ENCODE measurements at regions not wholly inside any gene's neighbourhood (a gene's known extent, or its start where the extent isn't known, plus 50 kb on each side); places are given as distances from the start of the nearest gene placed in this dataset.

DNA sequence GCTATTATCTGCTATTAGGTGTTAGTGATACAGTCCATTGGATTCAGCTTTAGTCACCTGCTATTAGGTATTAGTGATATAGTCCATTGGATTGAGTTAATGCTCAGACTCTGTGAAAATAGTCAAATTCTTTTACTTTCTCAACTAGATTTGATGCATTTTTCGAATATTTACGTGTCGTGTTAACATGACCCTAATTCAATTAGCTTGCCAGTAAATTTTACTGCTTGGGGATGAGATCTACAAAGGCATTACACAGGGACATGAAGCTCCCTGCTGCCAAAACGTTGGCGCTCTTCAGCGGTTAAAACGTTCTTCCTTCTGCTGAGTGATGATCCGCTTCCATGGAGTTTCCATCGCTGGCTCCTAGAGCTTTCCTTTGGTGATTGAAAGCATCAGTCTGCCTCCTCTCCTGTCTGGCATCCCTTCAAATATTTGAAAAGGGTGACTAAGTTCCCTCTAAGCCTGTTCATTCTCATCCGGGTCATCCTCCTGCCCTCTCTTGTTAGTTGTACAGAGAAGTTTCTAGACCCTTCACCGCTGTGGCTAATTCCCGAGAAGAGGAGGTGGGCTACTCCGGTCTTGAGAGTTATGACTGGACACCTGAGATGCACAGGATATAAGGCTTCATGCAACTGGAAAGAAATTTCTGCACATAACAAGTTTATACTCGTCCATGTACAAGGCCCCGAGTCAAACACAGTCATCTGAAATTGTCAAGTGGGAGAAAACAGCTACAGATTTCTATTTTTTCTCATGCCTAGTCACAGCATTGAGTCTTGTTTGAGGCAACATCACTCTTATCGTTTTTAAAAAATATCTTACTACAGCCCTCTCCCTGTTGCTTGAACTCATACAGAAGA lies 254.0 kb downstream of the KLF6 start:
- H3K4me3 ChIP-seq (ENCODE audit: low read depth, low read length), result no peak overlapping the region
- H3K27ac ChIP-seq (ENCODE audit: low read depth, low read length), result no peak overlapping the region
- TF ChIP-seq, protein P1, sequence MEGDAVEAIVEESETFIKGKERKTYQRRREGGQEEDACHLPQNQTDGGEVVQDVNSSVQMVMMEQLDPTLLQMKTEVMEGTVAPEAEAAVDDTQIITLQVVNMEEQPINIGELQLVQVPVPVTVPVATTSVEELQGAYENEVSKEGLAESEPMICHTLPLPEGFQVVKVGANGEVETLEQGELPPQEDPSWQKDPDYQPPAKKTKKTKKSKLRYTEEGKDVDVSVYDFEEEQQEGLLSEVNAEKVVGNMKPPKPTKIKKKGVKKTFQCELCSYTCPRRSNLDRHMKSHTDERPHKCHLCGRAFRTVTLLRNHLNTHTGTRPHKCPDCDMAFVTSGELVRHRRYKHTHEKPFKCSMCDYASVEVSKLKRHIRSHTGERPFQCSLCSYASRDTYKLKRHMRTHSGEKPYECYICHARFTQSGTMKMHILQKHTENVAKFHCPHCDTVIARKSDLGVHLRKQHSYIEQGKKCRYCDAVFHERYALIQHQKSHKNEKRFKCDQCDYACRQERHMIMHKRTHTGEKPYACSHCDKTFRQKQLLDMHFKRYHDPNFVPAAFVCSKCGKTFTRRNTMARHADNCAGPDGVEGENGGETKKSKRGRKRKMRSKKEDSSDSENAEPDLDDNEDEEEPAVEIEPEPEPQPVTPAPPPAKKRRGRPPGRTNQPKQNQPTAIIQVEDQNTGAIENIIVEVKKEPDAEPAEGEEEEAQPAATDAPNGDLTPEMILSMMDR (IDR thresholded peaks at IDR 0.05; ENCODE audit: low read depth, low read length), result no peak
- no peaks in the 10 kb centered on the region; the same call in 1 of the 2 replicates for H3K9me3 ChIP-seq (ENCODE audit: control insufficient read depth, insufficient read depth, low read length)
- H3K27me3 ChIP-seq (ENCODE audit: control insufficient read depth, insufficient read depth, low read length), result no peaks in the 10 kb centered on the region
- no peak for DNase-seq (ENCODE audit: low read depth, low spot score)
- POLR2A ChIA-PET, result interaction anchor here (1.6 kb wide), 1 partner anchor 79 kb away, joined by 4 read pairs; no protein-coding TSS in a partner anchor
- CTCF ChIA-PET, result no interaction called here

DNA sequence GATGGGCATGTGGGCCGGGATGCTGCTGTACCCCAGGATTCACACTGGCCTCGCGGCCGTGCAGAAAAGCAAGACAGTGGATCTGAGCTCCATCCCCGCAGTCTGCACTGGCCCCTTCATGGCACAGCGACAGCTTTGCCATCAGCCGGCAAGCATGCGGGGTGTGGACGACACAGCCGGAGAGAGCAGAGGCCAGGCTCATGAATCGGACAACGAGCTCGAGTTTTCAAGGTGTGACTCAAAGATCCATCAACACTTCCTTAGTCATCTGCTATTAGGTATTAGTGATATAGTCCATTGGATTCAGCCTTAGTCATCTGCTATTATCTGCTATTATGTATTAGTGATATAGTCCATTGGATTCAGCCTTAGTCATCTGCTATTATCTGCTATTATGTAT lies 254.7 kb downstream of the KLF6 start:
- H3K27ac ChIP-seq (ENCODE audit: low read depth, low read length), result no peak overlapping the region
- TF ChIP-seq, protein P1 (IDR thresholded peaks at IDR 0.05; ENCODE audit: low read depth, low read length), result no peak
- DNase-seq (ENCODE audit: low read depth, low spot score), result no peak

DNA sequence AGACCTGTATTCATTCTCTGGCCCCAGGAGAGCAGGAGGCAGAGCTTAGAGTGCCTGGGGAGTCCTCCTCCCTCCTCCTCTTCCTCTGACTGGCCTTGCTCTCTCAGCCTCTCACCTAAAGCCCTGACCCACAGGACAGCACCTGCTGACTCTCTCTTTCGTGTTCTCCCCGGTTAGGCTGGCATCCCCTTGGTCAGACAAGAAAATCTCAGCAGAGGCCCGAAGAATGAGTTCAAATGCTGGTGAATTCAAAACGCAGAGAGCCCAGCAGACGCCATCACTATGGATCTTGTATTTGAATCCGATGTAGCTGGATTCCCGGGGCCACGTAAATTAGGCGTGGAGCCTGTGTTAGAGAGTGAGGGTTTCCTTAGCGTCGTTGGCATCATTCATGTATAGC lies 255.3 kb downstream of the KLF6 start:
- H3K27me3 ChIP-seq (ENCODE audit: control insufficient read depth, insufficient read depth, low read length), result no peaks in the 10 kb centered on the region
- H3K4me3 ChIP-seq (ENCODE audit: low read depth, low read length), result no peak overlapping the region
- ChIA-PET POLR2A (interaction anchor here (1.6 kb wide), 1 partner anchor 77 kb away, joined by 4 read pairs; no protein-coding TSS in a partner anchor), CTCF (no interaction called here)
- no peak overlapping the region for H3K27ac ChIP-seq (ENCODE audit: low read depth, low read length)
- no peaks in the 10 kb centered on the region for H3K9me3 ChIP-seq (ENCODE audit: control insufficient read depth, insufficient read depth, low read length)
- TF ChIP-seq, protein P1 (IDR thresholded peaks at IDR 0.05; ENCODE audit: low read depth, low read length), result no peak
- no peak for DNase-seq (ENCODE audit: low read depth, low spot score)

More for the DNA sequence above, 254.7 kb downstream of the KLF6 start:
- H3K4me3 ChIP-seq (ENCODE audit: low read depth, low read length), result no peak overlapping the region
- CTCF ChIA-PET, result no interaction called here
- H3K9me3 ChIP-seq (ENCODE audit: control insufficient read depth, insufficient read depth, low read length), result no peaks in the 10 kb centered on the region; the same call in 1 of the 2 replicates
- POLR2A ChIA-PET, result interaction anchor here (1.6 kb wide), 1 partner anchor 78 kb away, joined by 4 read pairs; no protein-coding TSS in a partner anchor
- no peaks in the 10 kb centered on the region for H3K27me3 ChIP-seq (ENCODE audit: control insufficient read depth, insufficient read depth, low read length)

DNA sequence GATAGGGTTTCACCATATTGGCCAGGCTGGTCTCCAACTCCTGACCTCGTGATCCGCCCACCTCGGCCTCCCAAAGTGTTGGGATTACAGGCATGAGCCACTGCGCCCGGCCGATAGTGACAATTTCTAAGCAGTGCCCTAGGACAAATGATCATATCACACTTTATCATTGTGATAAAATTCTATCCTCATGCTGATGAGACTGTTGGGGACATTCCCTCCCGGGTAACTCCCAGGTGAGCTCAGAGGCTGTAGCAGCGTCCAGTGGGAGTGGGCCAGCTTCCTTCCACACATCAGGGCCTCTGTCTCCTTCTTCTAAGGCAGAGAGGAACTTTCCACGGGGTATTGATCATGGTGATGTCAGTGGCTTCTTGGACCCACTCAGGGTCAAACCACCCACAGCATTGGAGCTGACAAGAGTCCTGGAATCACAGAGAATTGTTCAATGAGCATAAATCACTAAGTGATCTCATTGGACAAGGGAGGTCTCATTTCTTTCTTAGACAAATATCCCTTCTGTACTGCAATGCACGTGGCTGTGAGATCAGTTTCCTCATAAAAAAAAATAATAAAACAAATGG lies 256.1 kb downstream of the KLF6 start:
- DNase-seq (ENCODE audit: low read depth, low spot score), result no peak
- no peak overlapping the region for H3K27ac ChIP-seq (ENCODE audit: low read depth, low read length)
- no peaks in the 10 kb centered on the region for H3K9me3 ChIP-seq (ENCODE audit: control insufficient read depth, insufficient read depth, low read length)
- H3K27me3 ChIP-seq (ENCODE audit: control insufficient read depth, insufficient read depth, low read length), result no peaks in the 10 kb centered on the region
- H3K4me3 ChIP-seq (ENCODE audit: low read depth, low read length), result no peak overlapping the region
- TF ChIP-seq, protein P1 (IDR thresholded peaks at IDR 0.05; ENCODE audit: low read depth, low read length), result no peak
- ChIA-PET CTCF (no interaction called here), POLR2A (no interaction called here)

DNA sequence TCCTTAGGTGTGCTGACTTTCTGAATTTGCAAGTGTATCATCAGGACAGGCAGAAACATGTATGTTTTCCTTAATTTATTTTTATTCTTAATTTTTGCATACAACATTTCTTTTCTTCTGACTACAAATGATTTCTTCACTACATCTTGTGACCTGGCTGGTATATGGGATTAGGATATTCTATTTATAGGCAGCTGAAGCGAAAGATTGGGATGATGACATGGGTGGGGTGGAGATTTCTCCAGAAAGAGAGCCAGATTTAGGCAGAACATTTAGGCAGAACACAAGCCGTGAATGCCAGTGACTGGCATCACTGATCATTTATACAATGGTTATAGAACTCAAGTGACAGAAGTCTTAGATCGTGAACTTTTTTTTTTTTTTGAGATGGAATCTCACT lies 256.7 kb downstream of the KLF6 start:
- TF ChIP-seq, protein P1 (IDR thresholded peaks at IDR 0.05; ENCODE audit: low read depth, low read length), result no peak
- DNase-seq (ENCODE audit: low read depth, low spot score), result no peak
- ChIA-PET POLR2A (no interaction called here), CTCF (no interaction called here)
- Histone ChIP-seq H3K4me3 (ENCODE audit: low read depth, low read length) (no peak overlapping the region), H3K27me3 (ENCODE audit: control insufficient read depth, insufficient read depth, low read length) (no peaks in the 10 kb centered on the region), H3K9me3 (ENCODE audit: control insufficient read depth, insufficient read depth, low read length) (no peaks in the 10 kb centered on the region), H3K27ac (ENCODE audit: low read depth, low read length) (no peak overlapping the region)

Data from AG04450 (cell line).